Right renal pelvis (tissue), 4 donors: ENCODE measurements at regions not wholly inside any gene's neighbourhood (a gene's known extent, or its start where the extent isn't known, plus 50 kb on each side); places are given as distances from the start of the nearest gene placed in this dataset.

Source experiments
- DNase-seq, 4 donors: peaks; one replicate each; pipeline ENCODE4 v3.0.0-alpha.2; 2013; ENCODE audit warnings: low read depth in 4 of 4, low spot score in 3 of 4, missing footprints in 1 of 4

GRCh38 chr15:38876621-38877020 is 312.0 kb upstream of the RASGRP1 start:
- no peak for DNase-seq

GRCh38 chr15:38877471-38877870 is 312.9 kb upstream of the RASGRP1 start:
- no peak for DNase-seq

GRCh38 chr15:38878026-38878425 is 313.4 kb upstream of the RASGRP1 start:
- no peak for DNase-seq

GRCh38 chr15:38878926-38879325 is 314.3 kb upstream of the RASGRP1 start:
- DNase-seq = no peak

- no peak for DNase-seq
Measured at GRCh38 chr15:38879909-38880471, 315.4 kb upstream of the RASGRP1 start.

GRCh38 chr15:38882221-38882620 is 317.6 kb upstream of the RASGRP1 start:
- no peak for DNase-seq

- DNase-seq = no peak
Measured at GRCh38 chr15:38883987-38884386, 319.4 kb upstream of the RASGRP1 start.

GRCh38 chr15:38885001-38885400 is 320.4 kb upstream of the RASGRP1 start:
- DNase-seq = no peak

GRCh38 chr15:38885471-38885952 is 320.9 kb upstream of the RASGRP1 start:
- no peak for DNase-seq

- DNase-seq = no peak
Measured at GRCh38 chr15:38886315-38887163, 321.9 kb upstream of the RASGRP1 start.

GRCh38 chr15:38888701-38889221 is 324.1 kb upstream of the RASGRP1 start:
- DNase-seq = no peak

GRCh38 chr15:38890194-38890593 is 325.6 kb upstream of the RASGRP1 start:
- DNase-seq = no peak

GRCh38 chr15:38893925-38894242 is 329.3 kb upstream of the RASGRP1 start:
- DNase-seq = no peak

GRCh38 chr15:38894243-38894948 is 329.8 kb upstream of the RASGRP1 start:
- DNase-seq = no peak

GRCh38 chr15:38895326-38896255 is 331.0 kb upstream of the RASGRP1 start:
- DNase-seq = no peak

GRCh38 chr15:38896647-38897046 is 332.0 kb upstream of the RASGRP1 start:
- DNase-seq = no peak

- no peak for DNase-seq
Measured at GRCh38 chr15:38897551-38897950, 332.9 kb upstream of the RASGRP1 start.

GRCh38 chr15:38898236-38898635 is 333.6 kb upstream of the RASGRP1 start:
- no peak for DNase-seq

GRCh38 chr15:38899300-38899699 is 334.7 kb upstream of the RASGRP1 start:
- DNase-seq = no peak

GRCh38 chr15:38904298-38904697 is 339.7 kb upstream of the RASGRP1 start:
- DNase-seq = no peak
